OCI-LY3 (cell line): ENCODE measurements at regions not wholly inside any gene's neighbourhood (a gene's known extent, or its start where the extent isn't known, plus 50 kb on each side); places are given as distances from the start of the nearest gene placed in this dataset.

Source experiments
- H2AFZ ChIP-seq: fragments of 200-600, 300-600 bp; shearing (Covaris generic); 2 replicates; pipeline ENCODE4 v1.6.0; 2014; ENCODE audit warnings: antibody characterized with exemption, low read depth, low read length
- H3K27ac ChIP-seq: fragments of 200-600, 300-600 bp; sonication (generic); 2 replicates; pipeline ENCODE4 v1.5.1; 2014; ENCODE audit warnings: mild to moderate bottlenecking, low read length, moderate library complexity, mixed read lengths
- H3K27me3 ChIP-seq: fragments of 200-600, 300-600 bp; sonication (generic); 2 replicates; pipeline ENCODE4 v1.6.1; 2014; ENCODE audit warnings: low read depth, low read length, mixed read lengths
- H3K36me3 ChIP-seq: fragments of 200-600, 300-600 bp; sonication (generic); replicated peaks from 2 replicates; pipeline ENCODE3; 2014; ENCODE audit warnings: low read depth, low read length, mixed read lengths
- H3K4me1 ChIP-seq: fragments of 300-600, 200-600 bp; sonication (generic); 2 replicates; pipeline ENCODE4 v1.6.1; 2014; ENCODE audit warnings: low read length, mixed read lengths
- H3K4me2 ChIP-seq: fragments of 200-600, 300-600 bp; sonication (generic); 2 replicates; pipeline ENCODE4 v1.6.1; 2014; ENCODE audit warnings: low read length, mixed read lengths
- H3K4me3 ChIP-seq: fragments of 300-600, 200-600 bp; sonication (generic); 2 replicates; pipeline ENCODE4 v1.5.1; 2014; ENCODE audit warnings: antibody characterized with exemption, mild to moderate bottlenecking, low read length, moderate library complexity
- H3K79me2 ChIP-seq: fragments of 300-600, 200-600 bp; shearing (Covaris generic); 2 replicates; pipeline ENCODE4 v1.6.1; 2014; ENCODE audit warnings: mild to moderate bottlenecking, low read length, mixed read lengths
- H3K9ac ChIP-seq: fragments of 300-600, 200-600 bp; shearing (Covaris generic); 2 replicates; pipeline ENCODE4 v1.6.0; 2014; ENCODE audit warnings: mild to moderate bottlenecking, low read length, moderate library complexity
- H3K9me3 ChIP-seq: fragments of 200-600, 300-600 bp; shearing (Covaris generic); 2 replicates; pipeline ENCODE4 v1.6.1; 2014; ENCODE audit warnings: low read length, mixed read lengths; ENCODE audit not compliant: insufficient read depth
- H4K20me1 ChIP-seq: fragments of 200-600, 300-600 bp; sonication (generic); 2 replicates; pipeline ENCODE4 v1.6.1; 2016; ENCODE audit warnings: low read length, mixed read lengths; ENCODE audit not compliant: insufficient read depth
- EZH2phosphoT487 ChIP-seq: fragments of 200-600 bp; shearing (Covaris generic); IDR thresholded peaks from 2 replicates; pipeline ENCODE4 v1.6.1; 2018; ENCODE audit warnings: antibody characterized with exemption, mixed run types, low read depth
- TF ChIP-seq, protein P1 (sequence below): fragments of 200-600, 300-600 bp; sonication (generic); IDR thresholded peaks from 2 replicates; pipeline ENCODE4 v1.5.1; 2014; ENCODE audit warnings: antibody characterized with exemption, low read length, low read depth

GRCh38 chr1:25068316-25068715 lies 138.2 kb upstream of the RUNX3 start:
- TF ChIP-seq, protein P1, sequence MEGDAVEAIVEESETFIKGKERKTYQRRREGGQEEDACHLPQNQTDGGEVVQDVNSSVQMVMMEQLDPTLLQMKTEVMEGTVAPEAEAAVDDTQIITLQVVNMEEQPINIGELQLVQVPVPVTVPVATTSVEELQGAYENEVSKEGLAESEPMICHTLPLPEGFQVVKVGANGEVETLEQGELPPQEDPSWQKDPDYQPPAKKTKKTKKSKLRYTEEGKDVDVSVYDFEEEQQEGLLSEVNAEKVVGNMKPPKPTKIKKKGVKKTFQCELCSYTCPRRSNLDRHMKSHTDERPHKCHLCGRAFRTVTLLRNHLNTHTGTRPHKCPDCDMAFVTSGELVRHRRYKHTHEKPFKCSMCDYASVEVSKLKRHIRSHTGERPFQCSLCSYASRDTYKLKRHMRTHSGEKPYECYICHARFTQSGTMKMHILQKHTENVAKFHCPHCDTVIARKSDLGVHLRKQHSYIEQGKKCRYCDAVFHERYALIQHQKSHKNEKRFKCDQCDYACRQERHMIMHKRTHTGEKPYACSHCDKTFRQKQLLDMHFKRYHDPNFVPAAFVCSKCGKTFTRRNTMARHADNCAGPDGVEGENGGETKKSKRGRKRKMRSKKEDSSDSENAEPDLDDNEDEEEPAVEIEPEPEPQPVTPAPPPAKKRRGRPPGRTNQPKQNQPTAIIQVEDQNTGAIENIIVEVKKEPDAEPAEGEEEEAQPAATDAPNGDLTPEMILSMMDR: no peak
- TF ChIP-seq EZH2phosphoT487: no peak
- Histone ChIP-seq H3K27ac (no peak overlapping the region), H3K4me3 (no peak overlapping the region), H4K20me1 (no peaks in the 10 kb centered on the region), H2AFZ (no peak overlapping the region), H3K36me3 (no peaks in the 10 kb centered on the region), H3K4me1 (peaks cover 15% of the 10 kb centered on the region), H3K9me3 (no peaks in the 10 kb centered on the region), H3K4me2 (no peak overlapping the region), H3K79me2 (no peaks in the 10 kb centered on the region), H3K27me3 (no peaks in the 10 kb centered on the region), H3K9ac (no peak overlapping the region)

GRCh38 chr1:25067518-25068251 lies 137.6 kb upstream of the RUNX3 start:
- H3K36me3 ChIP-seq: no peaks in the 10 kb centered on the region
- H3K27me3 ChIP-seq: no peaks in the 10 kb centered on the region
- no peaks in the 10 kb centered on the region for H3K9me3 ChIP-seq
- no peaks in the 10 kb centered on the region for H4K20me1 ChIP-seq
- no peak for TF ChIP-seq EZH2phosphoT487
- TF ChIP-seq, protein P1: no peak
- no peak overlapping the region for H3K4me3 ChIP-seq
- H3K4me2 ChIP-seq: no peak overlapping the region
- H3K79me2 ChIP-seq: no peaks in the 10 kb centered on the region
- peaks cover 15% of the 10 kb centered on the region for H3K4me1 ChIP-seq
- no peak overlapping the region for H2AFZ ChIP-seq
- no peak overlapping the region for H3K27ac ChIP-seq
- H3K9ac ChIP-seq: no peak overlapping the region

DNA sequence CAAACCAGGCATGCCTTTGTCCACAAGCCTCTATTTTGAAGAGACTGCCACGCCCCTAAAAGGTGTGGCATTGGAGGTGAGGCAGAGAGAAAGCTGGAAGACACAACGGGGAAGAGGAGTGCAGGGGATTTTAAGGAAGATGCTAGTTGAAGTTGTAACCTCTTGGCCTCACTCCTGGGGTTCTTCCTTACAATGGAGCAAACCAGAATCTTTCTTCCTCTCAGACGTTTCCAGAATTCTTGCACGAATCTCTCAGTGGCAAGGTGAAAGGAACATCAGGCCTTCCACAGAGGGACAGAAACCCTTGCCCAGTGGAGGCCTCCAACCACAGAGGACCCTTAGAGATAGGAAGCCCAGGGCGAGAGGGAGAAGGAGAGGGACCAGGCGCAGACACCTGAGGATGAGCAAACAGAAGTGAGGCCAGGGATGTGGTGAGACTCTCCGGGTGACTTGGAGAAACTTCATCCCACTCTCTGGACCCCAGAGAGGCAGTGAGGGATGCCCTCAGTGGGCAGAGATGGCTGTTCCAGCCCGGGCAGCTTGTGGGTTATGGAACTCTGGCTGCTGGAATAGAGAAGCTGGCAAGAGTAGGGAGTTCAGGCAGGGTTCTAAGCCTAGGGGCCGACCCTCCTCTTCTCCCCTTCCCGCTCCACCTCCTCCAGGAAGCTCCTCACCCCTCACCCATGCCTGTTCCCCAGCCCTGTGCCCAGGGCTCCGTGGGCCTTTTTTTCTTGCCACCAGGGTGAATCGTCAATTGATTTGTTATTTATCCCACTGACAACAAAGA lies 136.8 kb upstream of the RUNX3 start:
- Histone ChIP-seq H4K20me1 (no peaks in the 10 kb centered on the region), H3K9me3 (no peaks in the 10 kb centered on the region), H3K4me2 (no peak overlapping the region), H3K27ac (no peak overlapping the region), H2AFZ (no peak overlapping the region), H3K4me1 (peaks cover 15% of the 10 kb centered on the region), H3K36me3 (no peaks in the 10 kb centered on the region), H3K4me3 (no peak overlapping the region), H3K9ac (no peak overlapping the region), H3K27me3 (no peaks in the 10 kb centered on the region), H3K79me2 (no peaks in the 10 kb centered on the region)
- no peak for TF ChIP-seq EZH2phosphoT487
- TF ChIP-seq, protein P1: no peak

GRCh38 chr1:25066256-25066655 lies 136.2 kb upstream of the RUNX3 start:
- Histone ChIP-seq H3K27me3 (no peaks in the 10 kb centered on the region), H3K27ac (no peak overlapping the region), H3K79me2 (no peaks in the 10 kb centered on the region), H3K4me1 (peaks cover 15% of the 10 kb centered on the region), H3K36me3 (no peaks in the 10 kb centered on the region), H2AFZ (no peak overlapping the region), H4K20me1 (no peaks in the 10 kb centered on the region), H3K4me3 (no peak overlapping the region), H3K9me3 (no peaks in the 10 kb centered on the region), H3K9ac (no peak overlapping the region), H3K4me2 (no peak overlapping the region)
- no peak for TF ChIP-seq EZH2phosphoT487
- TF ChIP-seq, protein P1: no peak
